HEK293 (cell line): ENCODE measurements at regions not wholly inside any gene's neighbourhood (a gene's known extent, or its start where the extent isn't known, plus 50 kb on each side); places are given as distances from the start of the nearest gene placed in this dataset.

Experiments used
- CTCF ChIA-PET: fragments of 350-600 bp; formaldehyde crosslinking; extraction: SDS; loops from one replicate; lab custom pipeline; 2021; ENCODE audit warnings: antibody characterized with exemption; lab: Yijun Ruan, JAX
- POLR2A ChIA-PET: fragments of 300-600 bp; formaldehyde crosslinking; extraction: SDS; loops from one replicate; lab custom pipeline; 2020; ENCODE audit warnings: antibody characterized with exemption, inconsistent platforms; lab: Yijun Ruan, JAX
- H3K27ac ChIP-seq: fragments of 200-500 bp; sonication (Bioruptor generic); 2 replicates; pipeline ENCODE4 v1.5.1; 2014; ENCODE audit warnings: low read depth, low read length, control low read depth, inconsistent platforms; ENCODE audit errors: extremely low read depth
- H3K36me3 ChIP-seq, 2 experiments: fragments of 200-500 bp in 1 of 2; sonication (Bioruptor generic) in 1 of 2; 1 replicate in 1 of 2; 2 replicates in 1 of 2; pipeline ENCODE4 v1.5.1; 2014 to 2017; ENCODE audit warnings: inconsistent platforms in 2 of 2, low read length in 2 of 2; ENCODE audit not compliant: control insufficient read depth in 2 of 2, insufficient read depth in 1 of 2
- H3K4me1 ChIP-seq: fragments of 200-500 bp; sonication (Bioruptor generic); 2 replicates; pipeline ENCODE4 v1.5.1; 2014; ENCODE audit warnings: mild to moderate bottlenecking, low read length, inconsistent platforms; ENCODE audit not compliant: control insufficient read depth, insufficient read depth
- H3K4me3 ChIP-seq: 2 replicates; pipeline ENCODE4 v1.5.1; 2011; ENCODE audit warnings: low read depth, mild to moderate bottlenecking, control low read depth, low read length, moderate library complexity
- H3K9me3 ChIP-seq: fragments of 200-500 bp; sonication (Bioruptor generic); 2 replicates; pipeline ENCODE4 v1.5.1; 2014; ENCODE audit warnings: low read depth, low read length, inconsistent platforms; ENCODE audit not compliant: control insufficient read depth, insufficient read depth
- HOXA7 ChIP-seq: sonication (generic); formaldehyde crosslinking; IDR thresholded peaks from 2 replicates; pipeline ENCODE4 v1.8.1; 2022; ENCODE audit warnings: missing genetic modification reagents, borderline replicate concordance
- KLF8 ChIP-seq: fragments of 450-650 bp; formaldehyde crosslinking; IDR thresholded peaks from 2 replicates; pipeline ENCODE4 v1.5.1; 2016; ENCODE audit warnings: missing biosample characterization, missing genetic modification characterization
- MYNN ChIP-seq: fragments of 450-650 bp; formaldehyde crosslinking; IDR thresholded peaks from 2 replicates; pipeline ENCODE4 v1.5.1; 2016; ENCODE audit warnings: missing biosample characterization, missing genetic modification characterization, borderline replicate concordance
- OVOL3 ChIP-seq: fragments of 450-650 bp; formaldehyde crosslinking; IDR thresholded peaks from 2 replicates; pipeline ENCODE4 v1.5.1; 2016; ENCODE audit warnings: missing biosample characterization, missing genetic modification characterization
- RBAK ChIP-seq: fragments of 450-650 bp; formaldehyde crosslinking; IDR thresholded peaks from 2 replicates; pipeline ENCODE4 v1.5.1; 2016; ENCODE audit warnings: missing biosample characterization, missing genetic modification characterization
- SALL2 ChIP-seq: fragments of 450-650 bp; formaldehyde crosslinking; IDR thresholded peaks from 2 replicates; pipeline ENCODE4 v1.5.0; 2017; ENCODE audit warnings: missing biosample characterization, mild to moderate bottlenecking, missing genetic modification characterization, borderline replicate concordance
- SP2 ChIP-seq: fragments of 450-650 bp; formaldehyde crosslinking; IDR thresholded peaks from 2 replicates; pipeline ENCODE4 v1.5.1; 2016; ENCODE audit warnings: missing biosample characterization, missing genetic modification characterization
- ZBTB20 ChIP-seq: fragments of 450-650 bp; formaldehyde crosslinking; IDR thresholded peaks from 2 replicates; pipeline ENCODE4 v1.5.1; 2016; ENCODE audit warnings: missing biosample characterization, missing genetic modification characterization
- ZNF114 ChIP-seq: fragments of 450-650 bp; formaldehyde crosslinking; IDR thresholded peaks from 2 replicates; pipeline ENCODE4 v1.5.0; 2017; ENCODE audit warnings: missing biosample characterization, missing genetic modification characterization
- ZNF302 ChIP-seq: fragments of 450-650 bp; formaldehyde crosslinking; IDR thresholded peaks from 2 replicates; pipeline ENCODE4 v1.5.1; 2016; ENCODE audit warnings: missing biosample characterization, missing genetic modification characterization, low read depth
- ZNF433 ChIP-seq: fragments of 450-650 bp; formaldehyde crosslinking; IDR thresholded peaks from 2 replicates; pipeline ENCODE4 v1.5.1; 2016; ENCODE audit warnings: missing biosample characterization, missing genetic modification characterization, low read depth
- ZNF76 ChIP-seq: fragments of 450-650 bp; formaldehyde crosslinking; IDR thresholded peaks from 2 replicates; pipeline ENCODE4; 2016; ENCODE audit warnings: low read depth, missing biosample characterization, missing genetic modification characterization, borderline replicate concordance
- ZNF768 ChIP-seq: fragments of 450-650 bp; formaldehyde crosslinking; IDR thresholded peaks from 2 replicates; pipeline ENCODE4 v1.5.1; 2018; ENCODE audit warnings: missing biosample characterization, mild to moderate bottlenecking, missing genetic modification characterization
- ZNF792 ChIP-seq: fragments of 450-650 bp; formaldehyde crosslinking; IDR thresholded peaks from 2 replicates; pipeline ENCODE4 v1.5.1; 2016; ENCODE audit warnings: missing biosample characterization, missing genetic modification characterization
- ZSCAN23 ChIP-seq: fragments of 450-650 bp; formaldehyde crosslinking; IDR thresholded peaks from 2 replicates; pipeline ENCODE4 v1.5.1; 2016; ENCODE audit warnings: missing biosample characterization, missing genetic modification characterization
- ZSCAN30 ChIP-seq: fragments of 450-650 bp; IDR thresholded peaks from 2 replicates; pipeline ENCODE4 v1.5.1; 2018; ENCODE audit warnings: missing biosample characterization, mild to moderate bottlenecking, missing genetic modification characterization, moderate library complexity
- TF ChIP-seq, protein P1 (sequence below): fragments of 450-650 bp; formaldehyde crosslinking; IDR thresholded peaks from 2 replicates; pipeline ENCODE4 v1.5.1; 2016; ENCODE audit warnings: missing biosample characterization, missing genetic modification characterization
- TF ChIP-seq, protein P2 (sequence below): fragments of 450-650 bp; formaldehyde crosslinking; conservative IDR thresholded peaks from 2 replicates; pipeline ENCODE4 v1.5.1; 2016; ENCODE audit warnings: low read depth, missing biosample characterization, missing genetic modification characterization
- TF ChIP-seq, protein P3 (sequence below): fragments of 450-650 bp; formaldehyde crosslinking; IDR thresholded peaks from 2 replicates; pipeline ENCODE4 v1.5.1; 2016; ENCODE audit warnings: missing biosample characterization, missing genetic modification characterization
- TF ChIP-seq, protein P4 (sequence below): fragments of 450-650 bp; formaldehyde crosslinking; IDR thresholded peaks from 2 replicates; pipeline ENCODE4 v1.5.1; 2016; ENCODE audit warnings: missing biosample characterization, missing genetic modification characterization, borderline replicate concordance

DNA sequence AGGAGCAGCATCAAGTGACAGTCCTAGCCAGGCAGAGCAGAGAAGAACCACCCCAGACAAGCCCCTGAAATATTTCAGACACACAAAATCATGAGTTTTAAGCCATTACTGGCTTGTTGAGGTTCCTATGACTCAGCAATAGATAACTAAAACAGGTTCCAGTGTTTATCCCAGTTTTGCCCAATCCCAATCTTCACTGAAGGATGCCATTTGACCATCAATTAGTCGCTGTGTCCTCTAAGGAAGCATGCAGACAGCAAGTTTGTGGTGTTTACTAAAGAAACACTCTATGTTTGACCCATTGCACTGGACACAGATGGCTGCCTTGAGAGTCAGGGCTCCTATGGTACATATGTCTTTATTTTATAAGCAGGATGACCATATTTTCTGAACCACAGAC is 186.7 kb downstream of the SYK start (continued):
- no peak for TF ChIP-seq MYNN (tag by site-specific recombination)

DNA sequence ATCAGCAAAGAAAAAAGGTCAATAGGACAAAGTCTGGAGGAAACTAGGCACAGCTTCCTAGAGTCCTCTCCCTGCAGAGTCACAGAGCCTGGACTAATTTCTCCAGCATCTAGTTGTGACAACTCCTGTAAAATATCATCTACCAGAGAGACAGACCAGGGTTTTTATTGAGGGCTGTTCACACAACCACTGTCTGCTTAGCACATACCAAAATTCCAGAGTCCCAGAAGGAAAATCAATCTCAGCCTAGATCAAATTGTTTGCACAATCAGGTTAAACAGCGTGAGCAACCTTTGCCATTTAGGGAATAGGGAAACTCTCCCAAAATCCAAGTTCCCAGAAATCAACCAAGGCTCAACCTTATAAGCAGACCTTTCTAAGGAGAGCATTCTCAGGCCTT is 190.3 kb downstream of the SYK start:
- Histone ChIP-seq H3K9me3 (no peaks in the 10 kb centered on the region), H3K4me1 (no peaks in the 10 kb centered on the region), H3K36me3 (no peaks in the 10 kb centered on the region), H3K27ac (no peak overlapping the region), H3K4me3 (no peak overlapping the region)
- ChIA-PET CTCF (no interaction called here), POLR2A (no interaction called here)
- TF ChIP-seq MYNN (tag by site-specific recombination): no peak
- TF ChIP-seq ZBTB20: no peak
- TF ChIP-seq ZSCAN23: no peak
- TF ChIP-seq ZNF792: no peak
- no peak for TF ChIP-seq HOXA7
- no peak for TF ChIP-seq ZSCAN30 (tag by site-specific recombination)
- TF ChIP-seq RBAK (tag by site-specific recombination): no peak
- TF ChIP-seq KLF8 (tag by site-specific recombination): no peak
- TF ChIP-seq ZNF76 (tag by site-specific recombination): no peak
- no peak for TF ChIP-seq ZNF768 (tag by site-specific recombination)
- TF ChIP-seq, protein P1, sequence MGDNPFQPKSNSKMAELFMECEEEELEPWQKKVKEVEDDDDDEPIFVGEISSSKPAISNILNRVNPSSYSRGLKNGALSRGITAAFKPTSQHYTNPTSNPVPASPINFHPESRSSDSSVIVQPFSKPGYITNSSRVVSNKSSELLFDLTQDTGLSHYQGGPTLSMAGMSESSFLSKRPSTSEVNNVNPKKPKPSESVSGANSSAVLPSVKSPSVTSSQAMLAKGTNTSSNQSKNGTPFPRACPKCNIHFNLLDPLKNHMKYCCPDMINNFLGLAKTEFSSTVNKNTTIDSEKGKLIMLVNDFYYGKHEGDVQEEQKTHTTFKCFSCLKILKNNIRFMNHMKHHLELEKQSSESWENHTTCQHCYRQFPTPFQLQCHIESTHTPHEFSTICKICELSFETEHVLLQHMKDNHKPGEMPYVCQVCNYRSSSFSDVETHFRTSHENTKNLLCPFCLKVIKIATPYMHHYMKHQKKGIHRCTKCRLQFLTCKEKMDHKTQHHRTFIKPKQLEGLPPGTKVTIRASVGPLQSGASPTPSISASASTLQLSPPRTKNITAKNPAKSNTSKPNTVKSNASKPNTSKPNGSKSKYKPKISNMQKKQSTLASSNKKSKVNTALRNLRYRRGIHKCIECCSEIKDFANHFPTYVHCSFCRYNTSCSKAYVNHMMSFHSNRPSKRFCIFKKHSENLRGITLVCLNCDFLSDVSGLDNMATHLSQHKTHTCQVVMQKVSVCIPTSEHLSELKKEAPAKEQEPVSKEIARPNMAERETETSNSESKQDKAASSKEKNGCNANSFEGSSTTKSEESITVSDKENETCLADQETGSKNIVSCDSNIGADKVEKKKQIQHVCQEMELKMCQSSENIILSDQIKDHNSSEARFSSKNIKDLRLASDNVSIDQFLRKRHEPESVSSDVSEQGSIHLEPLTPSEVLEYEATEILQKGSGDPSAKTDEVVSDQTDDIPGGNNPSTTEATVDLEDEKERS (tag by site-specific recombination): no peak
- no peak for TF ChIP-seq OVOL3 (tag by site-specific recombination)
- no peak for TF ChIP-seq SALL2 (tag by site-specific recombination)
- no peak for TF ChIP-seq ZNF302 (tag by site-specific recombination)

DNA sequence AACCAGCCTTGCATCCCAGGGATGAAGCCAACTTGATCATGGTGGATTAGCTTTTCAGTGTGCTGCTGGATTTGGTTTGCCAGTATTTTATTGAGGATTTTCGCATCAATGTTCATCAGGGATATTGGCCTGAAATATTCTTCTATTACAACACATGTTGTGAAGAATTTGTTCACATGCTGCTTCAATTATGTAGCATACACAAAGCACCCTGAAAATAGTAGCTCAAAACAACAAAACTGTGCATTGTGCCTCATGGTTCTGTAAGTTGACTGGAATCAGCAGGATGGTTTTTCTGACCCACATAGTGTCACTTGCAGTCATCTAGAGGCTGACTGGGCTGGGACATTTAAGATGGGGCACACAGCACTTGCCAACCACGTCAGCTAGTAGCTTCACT is 193.9 kb downstream of the SYK start:
- Histone ChIP-seq H3K4me1 (no peaks in the 10 kb centered on the region), H3K4me3 (no peak overlapping the region), H3K27ac (no peak overlapping the region), H3K36me3 (no peaks in the 10 kb centered on the region), H3K9me3 (no peaks in the 10 kb centered on the region)
- CTCF ChIA-PET: interaction anchor here (1.0 to 1.2 kb wide), 2 partner anchors 10 to 83 kb away, joined by 3 to 5 read pairs; no protein-coding TSS in a partner anchor
- POLR2A ChIA-PET: no interaction called here
- TF ChIP-seq, protein P2, sequence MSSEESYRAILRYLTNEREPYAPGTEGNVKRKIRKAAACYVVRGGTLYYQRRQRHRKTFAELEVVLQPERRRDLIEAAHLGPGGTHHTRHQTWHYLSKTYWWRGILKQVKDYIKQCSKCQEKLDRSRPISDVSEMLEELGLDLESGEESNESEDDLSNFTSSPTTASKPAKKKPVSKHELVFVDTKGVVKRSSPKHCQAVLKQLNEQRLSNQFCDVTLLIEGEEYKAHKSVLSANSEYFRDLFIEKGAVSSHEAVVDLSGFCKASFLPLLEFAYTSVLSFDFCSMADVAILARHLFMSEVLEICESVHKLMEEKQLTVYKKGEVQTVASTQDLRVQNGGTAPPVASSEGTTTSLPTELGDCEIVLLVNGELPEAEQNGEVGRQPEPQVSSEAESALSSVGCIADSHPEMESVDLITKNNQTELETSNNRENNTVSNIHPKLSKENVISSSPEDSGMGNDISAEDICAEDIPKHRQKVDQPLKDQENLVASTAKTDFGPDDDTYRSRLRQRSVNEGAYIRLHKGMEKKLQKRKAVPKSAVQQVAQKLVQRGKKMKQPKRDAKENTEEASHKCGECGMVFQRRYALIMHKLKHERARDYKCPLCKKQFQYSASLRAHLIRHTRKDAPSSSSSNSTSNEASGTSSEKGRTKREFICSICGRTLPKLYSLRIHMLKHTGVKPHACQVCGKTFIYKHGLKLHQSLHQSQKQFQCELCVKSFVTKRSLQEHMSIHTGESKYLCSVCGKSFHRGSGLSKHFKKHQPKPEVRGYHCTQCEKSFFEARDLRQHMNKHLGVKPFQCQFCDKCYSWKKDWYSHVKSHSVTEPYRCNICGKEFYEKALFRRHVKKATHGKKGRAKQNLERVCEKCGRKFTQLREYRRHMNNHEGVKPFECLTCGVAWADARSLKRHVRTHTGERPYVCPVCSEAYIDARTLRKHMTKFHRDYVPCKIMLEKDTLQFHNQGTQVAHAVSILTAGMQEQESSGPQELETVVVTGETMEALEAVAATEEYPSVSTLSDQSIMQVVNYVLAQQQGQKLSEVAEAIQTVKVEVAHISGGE (tag by site-specific recombination): no peak
- TF ChIP-seq SP2 (tag by site-specific recombination): no peak
- TF ChIP-seq ZNF433: no peak
- TF ChIP-seq, protein P3, sequence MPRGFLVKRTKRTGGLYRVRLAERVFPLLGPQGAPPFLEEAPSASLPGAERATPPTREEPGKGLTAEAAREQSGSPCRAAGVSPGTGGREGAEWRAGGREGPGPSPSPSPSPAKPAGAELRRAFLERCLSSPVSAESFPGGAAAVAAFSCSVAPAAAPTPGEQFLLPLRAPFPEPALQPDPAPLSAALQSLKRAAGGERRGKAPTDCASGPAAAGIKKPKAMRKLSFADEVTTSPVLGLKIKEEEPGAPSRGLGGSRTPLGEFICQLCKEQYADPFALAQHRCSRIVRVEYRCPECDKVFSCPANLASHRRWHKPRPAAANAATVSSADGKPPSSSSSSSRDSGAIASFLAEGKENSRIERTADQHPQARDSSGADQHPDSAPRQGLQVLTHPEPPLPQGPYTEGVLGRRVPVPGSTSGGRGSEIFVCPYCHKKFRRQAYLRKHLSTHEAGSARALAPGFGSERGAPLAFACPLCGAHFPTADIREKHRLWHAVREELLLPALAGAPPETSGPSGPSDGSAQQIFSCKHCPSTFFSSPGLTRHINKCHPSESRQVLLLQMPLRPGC (tag by site-specific recombination): no peak
- TF ChIP-seq, protein P4, sequence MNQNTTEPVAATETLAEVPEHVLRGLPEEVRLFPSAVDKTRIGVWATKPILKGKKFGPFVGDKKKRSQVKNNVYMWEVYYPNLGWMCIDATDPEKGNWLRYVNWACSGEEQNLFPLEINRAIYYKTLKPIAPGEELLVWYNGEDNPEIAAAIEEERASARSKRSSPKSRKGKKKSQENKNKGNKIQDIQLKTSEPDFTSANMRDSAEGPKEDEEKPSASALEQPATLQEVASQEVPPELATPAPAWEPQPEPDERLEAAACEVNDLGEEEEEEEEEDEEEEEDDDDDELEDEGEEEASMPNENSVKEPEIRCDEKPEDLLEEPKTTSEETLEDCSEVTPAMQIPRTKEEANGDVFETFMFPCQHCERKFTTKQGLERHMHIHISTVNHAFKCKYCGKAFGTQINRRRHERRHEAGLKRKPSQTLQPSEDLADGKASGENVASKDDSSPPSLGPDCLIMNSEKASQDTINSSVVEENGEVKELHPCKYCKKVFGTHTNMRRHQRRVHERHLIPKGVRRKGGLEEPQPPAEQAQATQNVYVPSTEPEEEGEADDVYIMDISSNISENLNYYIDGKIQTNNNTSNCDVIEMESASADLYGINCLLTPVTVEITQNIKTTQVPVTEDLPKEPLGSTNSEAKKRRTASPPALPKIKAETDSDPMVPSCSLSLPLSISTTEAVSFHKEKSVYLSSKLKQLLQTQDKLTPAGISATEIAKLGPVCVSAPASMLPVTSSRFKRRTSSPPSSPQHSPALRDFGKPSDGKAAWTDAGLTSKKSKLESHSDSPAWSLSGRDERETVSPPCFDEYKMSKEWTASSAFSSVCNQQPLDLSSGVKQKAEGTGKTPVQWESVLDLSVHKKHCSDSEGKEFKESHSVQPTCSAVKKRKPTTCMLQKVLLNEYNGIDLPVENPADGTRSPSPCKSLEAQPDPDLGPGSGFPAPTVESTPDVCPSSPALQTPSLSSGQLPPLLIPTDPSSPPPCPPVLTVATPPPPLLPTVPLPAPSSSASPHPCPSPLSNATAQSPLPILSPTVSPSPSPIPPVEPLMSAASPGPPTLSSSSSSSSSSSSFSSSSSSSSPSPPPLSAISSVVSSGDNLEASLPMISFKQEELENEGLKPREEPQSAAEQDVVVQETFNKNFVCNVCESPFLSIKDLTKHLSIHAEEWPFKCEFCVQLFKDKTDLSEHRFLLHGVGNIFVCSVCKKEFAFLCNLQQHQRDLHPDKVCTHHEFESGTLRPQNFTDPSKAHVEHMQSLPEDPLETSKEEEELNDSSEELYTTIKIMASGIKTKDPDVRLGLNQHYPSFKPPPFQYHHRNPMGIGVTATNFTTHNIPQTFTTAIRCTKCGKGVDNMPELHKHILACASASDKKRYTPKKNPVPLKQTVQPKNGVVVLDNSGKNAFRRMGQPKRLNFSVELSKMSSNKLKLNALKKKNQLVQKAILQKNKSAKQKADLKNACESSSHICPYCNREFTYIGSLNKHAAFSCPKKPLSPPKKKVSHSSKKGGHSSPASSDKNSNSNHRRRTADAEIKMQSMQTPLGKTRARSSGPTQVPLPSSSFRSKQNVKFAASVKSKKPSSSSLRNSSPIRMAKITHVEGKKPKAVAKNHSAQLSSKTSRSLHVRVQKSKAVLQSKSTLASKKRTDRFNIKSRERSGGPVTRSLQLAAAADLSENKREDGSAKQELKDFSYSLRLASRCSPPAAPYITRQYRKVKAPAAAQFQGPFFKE (tag by site-specific recombination): no peak
- TF ChIP-seq ZNF114 (tag by site-specific recombination): no peak
